AG10803 (cell line): ENCODE measurements at regions not wholly inside any gene's neighbourhood (a gene's known extent, or its start where the extent isn't known, plus 50 kb on each side); places are given as distances from the start of the nearest gene placed in this dataset.

ENCODE experiments used
- DNase-seq: peaks from one replicate; pipeline ENCODE4 v3.0.0; 2010; ENCODE audit warnings: low read depth
- H3K4me3 ChIP-seq: 2 replicates; pipeline ENCODE4 v1.5.1; 2011; ENCODE audit warnings: mild to moderate bottlenecking, low read length, control low read depth
- TF ChIP-seq, protein P1 (sequence below): conservative IDR thresholded peaks from 2 replicates; pipeline ENCODE4 v1.5.1; 2011; ENCODE audit warnings: mild to moderate bottlenecking, low read length, control low read depth, inconsistent platforms

DNA sequence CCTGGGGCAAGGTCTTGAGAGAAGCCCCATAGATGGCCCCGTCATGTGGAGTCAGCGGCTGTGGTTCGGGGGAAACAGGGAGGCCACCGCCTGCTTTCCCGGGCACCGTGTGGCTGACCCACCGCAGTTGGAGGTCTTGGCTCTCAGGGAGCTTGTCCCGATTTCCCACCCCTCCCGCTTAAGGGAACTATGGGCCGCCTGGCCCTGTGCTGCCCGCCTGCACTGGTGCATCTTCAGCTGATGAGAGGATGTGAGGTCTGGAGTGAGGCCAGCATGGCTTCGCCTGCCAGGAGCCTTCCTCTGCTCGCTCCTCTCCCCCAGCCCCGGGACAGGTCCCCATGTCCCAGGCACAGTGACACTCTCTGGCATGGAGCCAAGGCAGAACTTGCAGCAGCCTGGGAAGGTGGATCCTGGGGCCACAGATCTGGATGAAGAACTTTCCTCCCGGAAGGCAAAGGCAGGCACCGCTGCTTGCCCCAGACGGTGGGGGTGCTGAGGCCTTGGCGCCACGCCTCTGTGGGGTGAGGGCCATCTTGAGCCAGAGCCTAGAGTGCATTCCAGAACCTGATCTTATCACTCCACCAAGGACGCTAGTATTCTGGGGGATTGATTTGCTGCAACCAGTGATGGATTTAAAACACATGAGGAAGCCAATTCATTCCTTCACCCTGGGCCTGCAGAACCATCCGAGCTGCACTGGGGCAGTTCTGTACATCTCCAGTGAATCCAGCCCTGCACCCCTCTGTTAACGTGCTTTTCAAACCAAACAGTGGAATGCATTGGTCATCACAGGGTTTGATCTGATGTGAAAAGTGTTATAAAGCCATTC is 178.6 kb upstream of the TNRC6C start:
- TF ChIP-seq, protein P1, sequence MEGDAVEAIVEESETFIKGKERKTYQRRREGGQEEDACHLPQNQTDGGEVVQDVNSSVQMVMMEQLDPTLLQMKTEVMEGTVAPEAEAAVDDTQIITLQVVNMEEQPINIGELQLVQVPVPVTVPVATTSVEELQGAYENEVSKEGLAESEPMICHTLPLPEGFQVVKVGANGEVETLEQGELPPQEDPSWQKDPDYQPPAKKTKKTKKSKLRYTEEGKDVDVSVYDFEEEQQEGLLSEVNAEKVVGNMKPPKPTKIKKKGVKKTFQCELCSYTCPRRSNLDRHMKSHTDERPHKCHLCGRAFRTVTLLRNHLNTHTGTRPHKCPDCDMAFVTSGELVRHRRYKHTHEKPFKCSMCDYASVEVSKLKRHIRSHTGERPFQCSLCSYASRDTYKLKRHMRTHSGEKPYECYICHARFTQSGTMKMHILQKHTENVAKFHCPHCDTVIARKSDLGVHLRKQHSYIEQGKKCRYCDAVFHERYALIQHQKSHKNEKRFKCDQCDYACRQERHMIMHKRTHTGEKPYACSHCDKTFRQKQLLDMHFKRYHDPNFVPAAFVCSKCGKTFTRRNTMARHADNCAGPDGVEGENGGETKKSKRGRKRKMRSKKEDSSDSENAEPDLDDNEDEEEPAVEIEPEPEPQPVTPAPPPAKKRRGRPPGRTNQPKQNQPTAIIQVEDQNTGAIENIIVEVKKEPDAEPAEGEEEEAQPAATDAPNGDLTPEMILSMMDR: no peak
- peak; percentile 13 for DNase-seq
- H3K4me3 ChIP-seq: no peak overlapping the region

DNA sequence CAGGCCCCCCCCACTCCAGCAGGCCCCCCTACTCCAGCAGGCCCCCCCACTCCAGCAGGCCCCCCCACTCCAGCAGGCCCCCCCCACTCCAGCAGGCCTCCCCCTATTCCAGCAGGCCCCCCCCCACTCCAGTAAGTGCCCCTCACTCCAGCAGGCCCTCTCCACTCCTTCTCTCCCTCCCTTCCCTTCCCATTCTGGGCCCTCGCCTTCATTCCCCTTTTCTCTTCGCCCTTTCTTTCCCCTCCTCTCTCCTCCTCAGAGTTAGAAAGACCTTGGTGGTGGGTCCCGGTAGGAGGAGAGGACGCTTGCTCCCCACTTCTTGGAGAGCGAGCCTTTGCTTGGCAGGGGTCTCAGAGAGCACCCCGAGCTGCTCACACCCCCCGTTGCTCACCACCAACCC is 177.0 kb upstream of the TNRC6C start:
- H3K4me3 ChIP-seq: no peak overlapping the region
- TF ChIP-seq, protein P1: no peak
- no peak for DNase-seq

DNA sequence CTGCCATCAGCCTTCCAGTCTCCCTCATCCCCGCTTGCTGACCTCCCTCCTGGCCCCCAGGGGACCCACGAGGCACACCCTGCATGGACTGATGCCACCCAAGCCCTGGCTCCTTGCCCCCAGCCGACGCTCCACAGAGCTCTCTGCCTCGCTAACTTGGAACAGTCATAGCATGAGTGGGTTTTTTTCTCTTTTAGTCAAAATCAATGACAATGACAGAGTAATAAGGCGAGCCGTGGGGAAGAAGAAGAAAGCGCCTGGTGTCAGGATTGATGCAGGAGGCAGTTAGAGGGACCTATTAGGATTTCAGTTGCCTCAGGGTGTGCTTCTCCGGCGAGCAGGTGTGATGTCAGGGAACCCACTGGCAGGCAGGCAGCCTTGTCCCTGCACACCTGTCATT is 176.3 kb upstream of the TNRC6C start:
- TF ChIP-seq, protein P1: no peak
- no peak overlapping the region for H3K4me3 ChIP-seq
- no peak for DNase-seq

DNA sequence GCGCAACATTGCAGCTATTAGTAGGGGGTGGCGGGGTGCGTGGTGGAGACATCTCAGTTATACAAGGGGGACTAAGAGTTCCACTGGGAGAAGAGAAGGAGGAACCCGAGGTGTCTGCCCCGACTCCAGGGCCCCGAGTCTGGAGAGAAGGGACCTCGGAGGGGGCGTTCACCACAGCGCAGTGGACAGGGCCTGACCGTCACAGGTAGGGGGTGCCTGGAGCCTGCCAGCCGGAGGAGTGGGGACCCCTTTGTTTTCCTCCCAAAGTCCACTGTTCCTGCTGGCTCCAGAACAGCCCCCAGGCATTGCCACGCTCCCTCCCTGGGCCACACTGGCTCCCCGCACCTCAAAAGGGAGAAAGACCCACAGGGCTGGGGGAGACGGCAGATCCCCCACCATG is 175.9 kb upstream of the TNRC6C start:
- DNase-seq: no peak
- TF ChIP-seq, protein P1: no peak
- no peak overlapping the region for H3K4me3 ChIP-seq

DNA sequence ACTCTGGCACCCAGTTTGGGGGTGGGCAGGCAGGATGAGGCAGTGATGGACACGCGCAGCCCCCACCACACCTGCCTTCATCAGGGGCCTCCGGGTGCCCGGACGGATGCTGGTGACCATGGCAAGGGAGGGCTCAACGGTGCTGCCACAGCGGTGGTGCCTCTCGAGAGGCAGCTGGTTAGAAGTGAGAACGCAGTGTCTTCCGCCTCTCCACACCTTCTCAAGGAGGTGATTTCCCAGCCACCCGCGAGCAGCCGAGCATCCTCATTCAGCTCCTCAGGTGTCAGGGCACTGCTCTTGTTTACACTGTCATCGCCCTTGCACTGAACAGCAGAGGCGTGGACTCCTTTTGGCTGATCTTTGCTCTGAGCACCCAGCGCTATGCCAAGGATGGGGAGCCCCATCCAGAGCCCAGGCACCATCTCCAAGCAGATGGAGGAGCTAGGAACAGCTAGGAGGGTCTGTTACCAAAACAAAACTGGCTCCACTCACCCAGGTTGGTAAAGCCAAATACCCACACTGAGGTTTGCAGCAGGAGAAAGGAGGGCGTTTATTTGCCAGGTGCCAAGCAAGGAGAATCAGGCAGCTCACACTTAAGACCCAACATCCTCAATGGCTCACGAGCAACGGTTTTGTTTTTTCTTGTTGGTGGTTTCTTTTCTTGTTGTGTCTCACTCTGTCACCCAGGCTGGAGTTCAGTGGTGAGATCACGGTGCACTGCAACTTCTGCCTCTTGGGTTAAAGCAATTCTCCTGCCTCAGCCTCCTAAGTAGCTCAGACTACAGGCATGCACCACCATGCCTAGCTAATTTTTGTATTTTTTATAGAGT is 174.3 kb upstream of the TNRC6C start:
- H3K4me3 ChIP-seq: no peak overlapping the region
- DNase-seq: no peak
- TF ChIP-seq, protein P1: no peak

DNA sequence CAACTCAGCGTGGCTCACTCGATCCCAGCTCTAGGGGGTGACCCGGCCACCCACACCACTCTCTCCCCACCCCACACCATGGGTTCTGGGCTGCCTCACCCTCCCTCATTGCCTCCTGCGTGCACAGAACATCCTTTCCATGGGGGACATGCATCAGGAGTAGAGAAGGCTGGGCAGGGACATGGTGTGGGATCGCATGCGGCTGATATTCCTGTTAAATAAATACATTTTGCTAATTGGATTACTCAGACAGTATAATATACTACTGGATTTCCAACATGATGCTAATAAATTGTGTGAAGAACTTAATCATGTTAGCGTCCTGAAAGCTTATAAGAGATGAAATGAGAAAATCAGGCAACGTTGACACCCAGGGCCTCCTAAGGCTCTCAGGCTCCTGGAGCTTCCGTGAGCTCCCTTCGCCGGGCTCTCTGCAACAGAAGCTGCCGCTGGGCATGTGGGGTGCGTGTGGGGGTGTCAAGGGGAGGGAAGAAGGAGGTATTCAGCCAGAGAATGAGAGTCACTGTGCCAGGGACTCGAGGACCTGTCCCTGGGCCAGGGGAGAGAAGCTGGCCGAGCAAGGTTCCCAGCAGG is 173.1 kb upstream of the TNRC6C start:
- no peak for DNase-seq
- TF ChIP-seq, protein P1: no peak
- H3K4me3 ChIP-seq: no peak overlapping the region
